Iris pigment epithelial cell (primary cell): ENCODE measurements at regions not wholly inside any gene's neighbourhood (a gene's known extent, or its start where the extent isn't known, plus 50 kb on each side); places are given as distances from the start of the nearest gene placed in this dataset.
"Not testable (repeated sequence)": the region's sequence is repeated elsewhere in the genome, so short reads cannot be mapped to it uniquely, and the experiment has no call there.

ENCODE experiments used
- DNase-seq: peaks from one replicate; pipeline ENCODE4 v3.0.0-alpha.2; 2011; ENCODE audit warnings: low read depth

GRCh38 chr1:143611159-143611558 lies 360.6 kb downstream of the FAM72C start:
- DNase-seq = no peak

DNA sequence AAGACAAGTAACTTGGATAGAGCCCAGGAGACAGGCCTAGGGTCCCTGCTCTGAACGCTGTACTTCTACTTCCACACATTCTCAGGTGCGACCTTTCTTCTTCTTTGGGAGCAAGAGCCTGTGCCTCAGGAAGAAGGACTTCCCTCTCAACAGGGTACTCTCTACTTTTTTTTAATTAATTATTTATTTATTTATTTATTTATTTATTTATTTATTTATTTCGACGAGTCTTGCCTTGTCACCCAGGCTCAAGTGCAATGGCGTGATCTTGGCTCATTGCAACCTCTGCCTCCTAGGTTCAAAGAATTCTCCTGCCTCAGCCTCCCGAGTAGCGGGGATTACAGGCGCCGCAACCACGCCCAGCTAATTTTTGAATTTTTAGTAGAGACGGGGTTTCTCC lies 361.6 kb downstream of the FAM72C start:
- no peak for DNase-seq

DNA sequence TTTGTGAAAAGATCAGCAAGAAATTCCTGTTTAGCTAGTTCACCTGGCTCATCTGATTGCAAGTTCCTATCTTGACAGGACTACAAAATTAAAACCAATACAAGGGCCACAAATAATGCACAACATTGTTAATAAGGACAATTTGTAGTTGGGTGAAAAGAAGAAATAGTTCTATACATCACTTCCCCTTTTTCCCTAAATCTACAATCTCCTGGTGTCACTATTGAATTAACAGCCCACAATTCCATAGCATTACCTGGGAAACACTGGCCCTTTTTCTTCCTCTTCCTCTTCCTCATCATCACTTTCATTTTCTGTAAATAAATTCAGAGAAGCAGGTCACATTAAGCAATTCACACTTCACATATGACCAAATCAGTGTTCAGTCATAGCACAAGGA lies 366.9 kb downstream of the FAM72C start:
- no peak for DNase-seq

- no peak for DNase-seq
Observed at GRCh38 chr1:143584508-143584907, 387.3 kb downstream of the FAM72C start.

GRCh38 chr1:143574891-143575520 lies 396.8 kb downstream of the FAM72C start:
- DNase-seq = no peak

DNA sequence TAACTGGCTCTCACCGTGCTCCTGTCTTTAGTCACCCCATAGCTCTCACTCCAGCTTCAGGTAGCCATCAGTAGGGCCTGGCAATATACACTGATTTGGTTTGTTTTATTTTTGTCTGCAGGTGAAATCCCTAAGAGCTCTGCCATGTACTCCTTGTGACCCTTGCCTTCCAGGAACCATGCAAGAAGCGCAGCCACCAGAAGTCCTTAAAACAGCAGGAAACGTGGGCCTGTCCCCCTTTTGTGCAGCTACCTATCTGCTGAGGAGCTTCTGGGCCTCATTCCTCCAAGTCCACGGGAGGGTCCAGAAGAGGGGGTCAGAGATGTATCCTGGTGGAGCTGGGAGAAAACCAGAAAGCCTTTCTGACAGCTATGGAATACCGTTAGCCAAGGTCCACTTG lies 399.1 kb downstream of the FAM72C start:
- not testable (repeated sequence) for DNase-seq

GRCh38 chr1:143563761-143564160 lies 408.0 kb downstream of the FAM72C start:
- not testable (repeated sequence) for DNase-seq

DNA sequence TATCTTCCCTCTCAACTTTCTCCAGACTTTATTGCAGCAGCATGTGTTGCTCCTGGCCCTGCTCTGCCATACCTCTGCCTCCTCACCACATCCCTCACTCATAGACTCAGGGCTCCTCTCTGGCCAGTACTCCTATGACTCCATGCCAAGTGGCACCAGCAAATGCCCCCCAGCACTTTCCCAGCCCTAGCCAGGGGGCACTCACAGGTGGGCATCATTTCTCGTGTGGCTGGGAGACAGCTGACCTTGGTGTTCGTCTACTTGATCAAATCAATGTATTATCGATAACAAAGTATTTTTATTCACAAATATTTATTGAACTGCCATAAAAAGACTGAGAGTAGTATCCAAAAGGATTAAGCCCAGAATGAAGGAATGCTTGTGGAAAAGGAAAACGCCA lies 418.2 kb downstream of the FAM72C start:
- no peak for DNase-seq

GRCh38 chr1:143504703-143505102 lies 467.1 kb downstream of the FAM72C start:
- DNase-seq = not testable (repeated sequence)

DNA sequence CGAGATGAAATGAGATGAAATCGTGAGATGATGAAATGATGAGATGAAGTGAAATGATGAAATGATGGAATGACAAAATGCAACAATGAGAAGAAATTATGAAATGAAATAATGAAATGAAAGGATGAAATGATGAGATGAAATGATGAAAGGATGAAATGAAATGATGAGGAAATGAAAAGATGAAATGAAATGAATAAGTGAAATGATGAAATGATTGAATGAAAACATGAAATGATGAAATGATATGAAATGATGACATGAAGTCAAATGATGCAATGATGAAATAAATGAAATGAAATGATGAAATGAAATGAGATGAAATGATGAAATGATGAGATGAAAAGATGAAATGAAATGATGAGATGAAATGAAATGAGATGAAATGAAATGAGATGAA lies 467.7 kb downstream of the FAM72C start:
- not testable (repeated sequence) for DNase-seq

GRCh38 chr1:143503048-143503447 lies 468.7 kb downstream of the FAM72C start:
- not testable (repeated sequence) for DNase-seq

DNA sequence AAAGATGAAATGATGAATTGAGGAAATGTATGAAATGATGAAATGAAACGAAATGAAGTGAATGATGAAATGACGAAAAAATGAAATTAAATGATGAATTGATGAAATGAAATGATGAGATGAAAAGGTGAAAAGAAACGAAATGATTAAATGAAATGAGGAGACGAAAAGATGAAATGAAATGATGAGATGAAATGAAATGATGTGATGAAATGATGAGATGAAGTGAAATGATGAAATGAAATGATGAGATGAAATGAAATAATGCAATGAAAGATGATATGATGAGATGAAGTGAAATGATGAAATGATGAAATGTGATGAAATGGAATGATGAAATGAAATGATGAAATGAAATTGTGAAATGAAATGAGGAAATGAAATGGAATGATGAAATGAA lies 469.7 kb downstream of the FAM72C start:
- not testable (repeated sequence) for DNase-seq

GRCh38 chr1:143498059-143498749 lies 473.6 kb downstream of the FAM72C start:
- not testable (repeated sequence) for DNase-seq

DNA sequence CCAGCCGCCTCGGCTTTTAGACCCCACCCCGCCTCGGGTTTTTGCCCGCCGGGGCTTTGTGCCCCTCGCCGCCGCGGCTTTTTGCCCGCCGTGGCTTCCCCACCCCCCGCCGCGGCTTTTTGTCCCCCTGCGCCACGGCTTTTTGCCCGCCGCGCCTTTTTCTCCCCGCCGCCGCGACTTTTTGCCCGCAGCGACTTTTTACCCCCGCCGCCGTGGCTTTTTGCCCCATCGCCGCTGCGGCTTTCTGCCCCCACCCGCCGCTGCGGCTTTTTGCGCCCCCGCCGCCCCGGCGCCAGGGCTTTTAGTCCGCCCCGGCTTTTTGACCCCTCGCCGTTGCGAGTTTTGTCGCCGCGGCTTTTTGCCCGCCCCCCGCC lies 474.4 kb downstream of the FAM72C start:
- no peak for DNase-seq

- not testable (repeated sequence) for DNase-seq
Observed at GRCh38 chr1:143496526-143497373, 475.0 kb downstream of the FAM72C start.
